GM19463 (cell line): ENCODE measurements at regions not wholly inside any gene's neighbourhood (a gene's known extent, or its start where the extent isn't known, plus 50 kb on each side); places are given as distances from the start of the nearest gene placed in this dataset.

Experiments used
- ATAC-seq: cut with Tn5 transposase; IDR thresholded peaks from one replicate; pipeline ENCODE4 v1.9.1; 2021; ENCODE audit warnings: mild to moderate bottlenecking, moderate library complexity; ENCODE audit not compliant: unreplicated experiment

DNA sequence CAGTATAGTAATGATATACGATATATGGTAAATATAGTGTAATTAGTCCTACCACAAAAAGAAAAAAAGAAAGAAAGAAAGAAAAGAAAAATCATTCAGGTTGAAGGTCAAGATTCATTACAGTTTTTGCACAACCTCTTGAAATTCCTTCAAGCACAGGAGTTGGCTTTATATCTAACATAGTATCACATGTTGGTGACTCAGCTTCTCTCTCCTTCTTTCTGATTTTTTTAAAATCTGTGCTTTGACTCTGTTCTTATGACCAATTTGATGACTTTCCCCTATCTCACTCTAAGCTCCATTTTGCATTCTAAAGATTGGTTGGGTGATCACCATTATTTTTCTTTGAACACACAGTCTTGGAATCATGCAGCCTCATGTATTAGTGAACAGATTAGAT is 148.2 kb upstream of the COL11A1 start:
- no peak for ATAC-seq

DNA sequence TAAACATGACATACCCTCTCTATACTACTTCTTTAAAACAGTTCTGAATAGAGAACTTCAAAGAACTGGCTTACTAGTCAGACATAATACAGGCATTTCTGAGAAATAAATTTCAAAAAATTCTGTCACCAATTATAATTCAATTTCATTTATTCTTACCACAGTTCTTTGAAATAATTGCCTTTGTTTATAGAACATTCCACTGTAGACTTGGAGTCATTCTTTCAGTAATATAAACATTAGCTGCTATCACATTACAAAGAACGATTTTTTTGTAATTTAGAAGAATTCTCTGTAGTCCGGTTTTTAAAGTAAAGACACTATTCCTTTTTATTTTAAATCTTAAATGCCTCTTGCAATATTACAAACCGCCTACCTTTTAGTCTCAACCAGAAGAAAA is 146.4 kb upstream of the COL11A1 start:
- ATAC-seq = no peak

DNA sequence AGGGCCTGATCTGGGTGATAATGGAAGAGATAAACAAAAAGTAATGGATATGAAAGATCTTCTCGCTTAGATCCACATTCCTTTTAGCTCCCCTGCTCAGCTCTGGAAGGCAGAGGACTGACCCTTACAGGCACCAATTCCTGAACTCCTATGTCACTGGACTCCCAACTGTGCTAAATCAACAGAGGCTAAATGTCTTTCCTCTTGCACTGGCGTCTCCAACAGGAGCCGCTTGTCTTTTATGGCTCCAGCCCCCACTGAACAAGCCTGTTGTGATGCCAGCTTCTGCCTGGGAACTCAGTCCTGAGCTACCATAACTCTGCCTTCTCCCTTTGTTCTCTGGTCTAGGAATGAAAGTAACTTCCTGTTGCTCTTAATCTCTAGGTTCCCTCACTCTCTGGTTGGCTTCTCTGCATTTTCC is 142.1 kb upstream of the COL11A1 start:
- no peak for ATAC-seq

DNA sequence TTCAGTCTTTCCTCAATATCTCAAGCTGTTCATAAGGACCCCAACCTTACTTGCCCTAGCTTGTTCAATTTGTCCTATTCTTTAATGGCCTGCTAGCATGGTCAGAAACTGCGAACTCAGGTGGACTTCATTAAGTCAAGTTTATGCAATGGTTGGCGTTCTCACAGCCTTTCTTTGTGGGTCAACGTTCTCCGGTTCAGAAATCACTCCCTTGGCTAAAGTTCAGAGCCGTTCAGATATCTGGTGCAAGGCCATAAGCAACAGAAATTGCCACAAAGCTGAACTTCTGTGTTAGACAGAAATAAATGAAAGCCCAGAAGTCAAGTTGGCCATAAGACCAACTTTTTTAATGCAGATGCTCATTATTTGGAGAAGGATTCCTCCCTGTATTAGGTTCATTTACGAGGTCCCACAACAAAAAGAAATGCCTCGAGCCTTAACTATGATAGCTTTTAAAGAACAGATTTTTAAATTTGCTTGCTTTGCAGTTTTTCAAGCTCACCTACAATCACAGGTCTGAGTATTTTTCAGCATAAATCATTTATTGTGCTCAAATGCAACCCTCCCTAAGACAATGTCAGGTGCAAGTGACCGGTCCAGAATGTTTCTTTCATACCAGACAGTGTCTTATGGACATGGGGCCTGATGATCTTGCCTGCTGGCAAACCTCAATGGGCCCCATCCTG is 140.2 kb upstream of the COL11A1 start:
- no peak for ATAC-seq

DNA sequence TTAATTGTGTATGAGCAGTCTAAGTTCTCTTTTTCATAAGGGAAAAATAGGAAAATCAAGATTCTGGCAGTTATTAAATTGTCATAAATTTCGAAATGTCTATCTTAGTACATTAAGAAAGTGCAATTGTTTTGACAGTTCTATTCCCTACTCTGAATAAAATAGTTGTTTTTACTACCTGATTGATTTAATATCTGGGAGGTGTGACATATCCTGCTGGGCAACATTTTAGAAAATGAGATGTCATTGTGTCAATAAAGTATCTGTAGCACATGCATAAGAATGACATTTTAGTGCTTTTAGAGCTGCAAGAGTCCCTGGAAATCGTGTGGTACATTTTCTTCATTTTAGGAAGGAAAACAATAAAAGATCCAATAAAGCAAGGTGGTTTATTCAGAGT is 139.2 kb upstream of the COL11A1 start:
- ATAC-seq = no peak

DNA sequence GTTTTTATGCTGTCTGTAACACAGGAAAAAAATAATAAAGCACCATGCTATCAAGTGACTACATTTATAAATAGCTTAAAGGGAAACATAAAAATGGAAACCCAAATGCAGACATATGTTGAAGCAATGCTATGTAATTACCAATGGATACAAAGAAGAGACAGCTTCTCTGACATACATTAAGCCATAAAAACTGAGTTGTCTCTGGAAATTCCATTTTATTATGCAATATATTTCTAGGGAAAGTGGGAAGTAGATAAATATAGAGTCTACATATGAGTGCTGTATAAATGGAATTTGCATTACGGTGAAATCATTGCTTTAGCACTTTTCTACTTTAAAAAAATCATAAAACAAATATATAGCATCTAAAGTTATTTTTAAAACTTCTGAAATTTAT is 135.2 kb upstream of the COL11A1 start:
- no peak for ATAC-seq

DNA sequence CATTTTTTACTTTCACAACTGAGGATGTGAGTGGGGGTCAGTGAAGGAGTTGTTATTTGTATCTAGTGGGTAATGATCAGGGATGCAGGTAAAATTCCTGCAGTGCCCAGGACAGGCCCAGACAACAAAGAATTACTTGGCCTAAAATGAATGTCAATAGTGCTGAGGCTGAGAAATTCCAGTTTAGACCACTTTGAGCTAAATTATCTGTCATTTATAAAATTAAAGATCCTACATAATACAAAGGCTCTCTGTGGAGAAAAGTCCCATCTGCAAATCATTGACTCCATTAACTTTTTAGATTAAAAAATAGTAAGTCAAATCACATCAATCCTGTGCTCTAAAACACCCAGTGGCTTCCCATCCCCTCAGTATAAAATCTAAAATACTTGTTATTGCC is 130.7 kb upstream of the COL11A1 start:
- no peak for ATAC-seq

DNA sequence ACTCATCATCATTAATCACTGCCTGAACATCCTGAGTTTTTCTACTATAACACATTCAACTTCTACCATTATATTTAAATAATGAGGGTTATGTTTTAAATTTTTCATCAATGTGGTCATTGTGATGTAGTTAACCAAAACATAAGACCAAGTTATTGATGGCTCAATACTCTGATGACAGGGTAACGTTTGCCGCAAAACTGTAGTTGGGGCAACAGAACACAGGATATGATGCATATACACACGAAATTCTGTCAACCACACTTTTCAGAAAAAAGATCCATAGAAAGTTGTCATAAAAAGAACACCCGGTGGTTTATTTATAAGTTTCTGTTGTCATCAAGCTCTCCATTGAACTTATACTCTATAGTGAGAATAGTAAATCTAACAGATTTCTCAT is 121.7 kb upstream of the COL11A1 start:
- ATAC-seq = no peak

DNA sequence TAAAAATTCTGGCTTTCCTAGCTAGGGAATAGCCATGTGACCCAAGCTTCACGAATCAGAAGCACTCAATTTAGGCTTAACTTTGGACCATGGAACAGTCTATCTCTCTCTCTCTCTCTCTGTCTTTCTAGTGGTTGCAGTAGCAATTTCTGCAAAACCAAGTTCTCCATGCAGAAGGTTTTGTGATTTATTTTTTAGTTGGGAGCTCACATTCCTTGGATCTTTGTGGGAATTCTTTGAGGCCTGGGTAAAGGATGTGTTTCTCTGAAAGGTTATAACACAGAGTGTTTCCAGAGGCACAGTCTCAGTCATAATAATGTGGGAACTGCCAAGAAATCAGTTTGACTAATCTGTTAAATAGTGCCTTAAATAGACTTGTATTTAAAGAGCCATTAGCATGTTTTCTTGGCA is 112.3 kb upstream of the COL11A1 start:
- no peak for ATAC-seq

DNA sequence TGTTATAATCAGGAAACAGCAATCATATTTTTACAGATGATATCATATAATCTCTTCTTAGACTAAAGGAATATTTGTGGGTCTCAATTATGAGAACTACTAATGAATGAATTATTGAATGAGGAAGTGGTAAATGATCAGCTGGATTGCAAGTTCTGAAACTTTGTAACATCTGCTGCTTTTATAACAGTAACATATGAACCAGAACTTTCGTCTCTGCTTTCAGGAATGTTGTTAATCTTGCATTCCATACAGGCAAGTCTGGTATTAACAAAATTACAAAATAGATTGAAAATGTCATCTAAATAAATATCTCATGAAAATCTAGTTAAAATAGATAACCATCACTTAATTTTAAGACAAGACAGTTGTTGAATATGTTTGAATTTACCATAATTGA is 110.5 kb upstream of the COL11A1 start:
- no peak for ATAC-seq

DNA sequence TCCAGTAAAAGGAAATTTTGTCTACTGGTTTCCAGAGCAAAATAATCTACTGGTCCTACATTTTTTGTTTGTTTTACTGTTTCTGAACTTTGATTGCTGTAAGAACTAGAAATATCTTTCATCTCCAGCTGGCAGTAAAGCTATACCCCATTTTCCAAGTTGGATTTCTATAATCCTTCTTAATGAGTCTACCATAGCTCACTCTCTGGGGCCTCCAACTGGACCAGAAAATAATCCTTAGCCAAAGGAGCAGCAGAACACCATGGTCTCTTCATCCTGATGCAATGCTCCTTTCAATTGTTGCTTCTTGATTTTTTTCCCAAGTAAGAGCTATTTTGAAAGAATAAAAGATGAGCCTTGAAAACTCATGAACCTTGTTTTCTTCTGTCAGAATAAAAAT is 110.0 kb upstream of the COL11A1 start:
- ATAC-seq = no peak

DNA sequence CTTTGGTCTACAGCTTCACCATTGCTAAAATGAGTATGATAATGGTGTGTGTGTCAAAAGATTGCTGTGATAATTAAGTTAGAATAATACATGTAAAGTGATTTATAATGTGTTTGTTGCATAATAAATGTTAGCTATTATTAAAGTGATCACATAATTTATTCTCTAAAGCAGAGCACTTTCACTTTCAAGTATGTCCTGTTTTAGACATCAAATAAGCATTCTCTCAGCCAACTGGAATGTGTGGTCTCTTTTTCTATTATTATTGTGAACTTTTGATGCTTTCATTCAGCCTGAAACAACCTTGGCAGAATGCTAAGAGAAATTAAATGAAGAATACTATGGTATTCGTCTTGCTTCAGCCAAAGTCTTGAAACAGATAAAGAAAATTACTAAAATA is 102.8 kb upstream of the COL11A1 start:
- no peak for ATAC-seq

DNA sequence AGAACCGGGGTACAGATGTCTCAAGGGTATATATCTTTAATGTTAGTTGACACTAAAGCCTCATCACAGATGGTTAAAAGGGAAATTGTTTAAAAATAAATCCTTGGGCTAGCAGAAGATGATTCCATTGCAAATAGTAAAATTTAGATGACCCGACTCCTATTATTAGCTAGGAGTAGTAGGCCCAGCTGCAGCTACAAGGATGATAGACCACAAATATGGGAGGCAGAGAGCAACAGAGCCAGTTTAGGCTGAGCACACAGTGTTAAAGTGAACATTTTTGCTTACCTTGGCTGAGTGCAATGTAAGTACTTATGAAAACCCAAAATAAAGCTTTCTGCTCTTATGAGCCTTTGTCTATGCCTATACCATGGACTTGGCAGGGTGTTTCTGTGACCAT is 100.5 kb upstream of the COL11A1 start:
- ATAC-seq = no peak

DNA sequence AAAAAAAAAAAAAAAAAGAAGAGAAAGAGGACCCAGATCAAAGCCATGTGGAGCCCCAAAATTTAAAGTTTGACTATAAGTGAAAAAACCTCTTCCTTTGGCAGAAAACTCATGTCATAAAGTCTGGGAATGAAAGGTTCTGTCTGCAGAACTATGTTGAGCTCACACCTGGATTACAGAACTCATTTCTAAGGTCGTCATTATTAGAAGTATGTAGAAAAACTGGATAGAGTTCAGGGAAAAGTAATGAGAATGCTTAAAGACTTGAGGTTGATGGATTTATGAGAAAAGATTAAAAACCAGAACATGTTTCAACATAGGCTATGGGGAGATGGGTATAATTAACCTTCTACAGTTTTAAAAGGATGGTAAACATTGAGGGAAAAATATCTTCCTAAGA is 90.7 kb upstream of the COL11A1 start:
- ATAC-seq = no peak

DNA sequence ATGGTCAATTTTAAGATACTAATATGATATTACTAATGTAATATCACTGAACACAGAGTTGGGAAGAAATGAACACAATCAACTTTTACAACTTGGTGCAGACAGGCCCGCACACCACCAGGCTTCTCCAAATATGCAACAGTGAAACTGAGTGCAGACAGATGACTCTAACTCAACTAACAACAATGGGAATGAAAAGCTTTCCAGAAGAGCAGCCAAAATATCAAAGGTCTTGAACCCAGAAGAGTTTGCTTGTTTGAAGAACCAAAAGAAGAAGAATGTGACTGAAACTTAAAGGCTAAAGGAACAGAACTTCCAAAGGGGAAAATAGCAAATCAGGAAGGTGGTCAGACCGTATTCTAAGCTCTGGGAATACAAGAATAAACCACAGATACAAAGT is 89.8 kb upstream of the COL11A1 start:
- no peak for ATAC-seq

DNA sequence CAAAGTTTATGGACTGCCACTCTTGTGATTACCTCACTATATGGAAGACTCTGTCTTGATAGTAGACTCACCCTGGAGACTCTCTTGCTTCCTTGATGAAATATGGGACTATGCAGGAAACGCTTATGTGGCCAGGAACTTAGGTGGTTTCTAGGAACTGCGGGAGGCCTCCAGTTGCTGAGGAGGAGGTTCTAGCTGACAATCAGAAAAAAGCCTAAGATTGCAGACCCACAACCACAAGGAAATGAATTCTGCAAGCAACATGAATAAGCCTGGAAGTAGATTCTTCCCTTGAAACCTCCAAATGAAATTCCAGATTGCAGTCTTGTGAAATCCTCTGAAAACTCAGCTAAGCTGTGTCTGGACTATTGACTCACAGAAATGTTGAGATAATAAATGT is 88.9 kb upstream of the COL11A1 start:
- ATAC-seq = no peak

DNA sequence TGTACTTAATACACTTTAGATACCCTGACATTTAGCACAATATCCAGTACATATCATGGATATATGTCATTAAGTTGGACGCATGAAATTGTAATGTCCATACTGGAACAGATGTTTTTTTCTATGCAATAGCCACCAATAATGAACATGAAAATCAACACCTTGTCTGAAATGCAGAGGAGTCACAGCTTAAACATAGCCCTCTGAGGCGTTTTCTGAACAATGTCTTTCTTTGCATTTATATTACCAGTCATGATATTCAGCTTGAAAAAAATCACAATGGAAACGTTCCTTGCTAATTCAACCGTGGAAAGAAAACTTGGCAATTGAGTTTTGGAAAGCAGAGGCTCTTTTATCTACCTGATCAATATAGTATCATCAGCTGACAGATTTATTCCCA is 86.7 kb upstream of the COL11A1 start:
- ATAC-seq = no peak

DNA sequence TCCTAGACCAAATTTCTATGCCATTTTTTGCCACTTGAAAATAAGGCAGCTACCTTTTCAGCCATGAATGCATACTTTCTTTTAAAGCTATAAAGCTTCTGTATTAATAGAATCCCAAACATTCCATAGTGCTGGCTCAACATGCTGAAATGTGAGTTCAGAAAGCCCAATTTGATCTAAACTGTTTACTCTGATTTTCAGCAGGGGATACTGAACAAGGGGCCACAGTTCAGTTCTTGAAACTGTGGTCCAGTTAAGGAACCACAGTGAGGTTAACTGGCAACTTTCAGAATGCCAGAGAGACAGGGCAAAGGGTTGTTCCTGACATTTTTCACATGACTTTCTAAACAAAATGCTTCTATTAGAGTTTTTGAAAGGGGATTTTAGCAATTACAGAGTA is 85.7 kb upstream of the COL11A1 start:
- ATAC-seq = no peak

DNA sequence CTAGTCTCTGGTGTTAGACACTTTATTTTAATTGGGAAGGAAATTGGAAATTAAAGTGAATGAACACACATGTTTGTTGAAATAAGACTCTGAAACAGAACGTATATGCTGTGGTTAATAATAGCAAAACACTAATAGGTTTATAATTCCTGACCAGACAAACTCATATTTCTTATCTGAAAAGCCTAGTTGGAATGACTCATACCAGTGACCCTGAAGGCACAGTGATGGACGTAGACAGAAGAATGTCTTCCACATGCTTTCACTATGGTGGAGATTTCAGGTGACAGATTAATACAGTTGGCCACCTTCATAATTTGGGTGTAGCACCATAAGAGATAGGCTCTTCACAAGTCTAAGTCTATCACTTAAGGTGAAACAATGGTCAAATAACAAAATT is 83.0 kb upstream of the COL11A1 start:
- no peak for ATAC-seq

DNA sequence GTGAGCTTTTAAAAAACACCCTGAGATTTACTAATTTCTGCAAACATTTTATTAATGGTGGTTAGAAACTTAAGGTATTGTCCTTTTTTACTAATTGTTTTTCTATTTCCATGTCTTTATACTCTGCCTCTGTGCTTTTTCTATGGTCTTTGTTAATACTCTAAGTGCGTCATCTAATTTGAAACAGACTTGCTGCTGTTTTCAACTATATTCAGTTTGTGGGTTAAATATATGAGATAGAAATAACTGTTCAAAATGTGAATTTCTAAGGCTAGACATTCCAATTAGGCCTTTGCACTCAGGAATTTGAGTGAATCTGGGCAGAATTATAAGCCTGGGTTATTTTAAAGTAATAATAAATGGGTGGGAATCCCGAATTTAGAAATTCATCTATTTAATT is 82.4 kb upstream of the COL11A1 start:
- ATAC-seq = no peak

DNA sequence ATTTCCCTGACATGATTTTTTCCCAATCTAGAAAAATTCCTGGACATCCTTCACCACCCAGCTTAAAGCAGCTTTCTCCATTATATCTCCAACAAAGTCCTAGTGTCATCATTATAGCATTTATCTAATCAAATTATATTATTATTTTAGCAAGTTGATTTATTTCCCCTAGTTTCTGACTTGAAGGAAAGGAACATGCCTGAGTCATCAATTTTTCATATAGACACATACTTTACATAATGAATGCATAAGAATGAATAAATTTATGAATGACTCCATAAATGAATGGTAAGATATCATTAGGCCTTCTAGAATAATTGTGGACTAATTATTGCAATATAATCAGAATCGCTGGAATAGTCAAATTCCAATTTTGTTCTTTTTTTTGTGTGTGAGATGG is 79.4 kb upstream of the COL11A1 start:
- ATAC-seq = no peak

DNA sequence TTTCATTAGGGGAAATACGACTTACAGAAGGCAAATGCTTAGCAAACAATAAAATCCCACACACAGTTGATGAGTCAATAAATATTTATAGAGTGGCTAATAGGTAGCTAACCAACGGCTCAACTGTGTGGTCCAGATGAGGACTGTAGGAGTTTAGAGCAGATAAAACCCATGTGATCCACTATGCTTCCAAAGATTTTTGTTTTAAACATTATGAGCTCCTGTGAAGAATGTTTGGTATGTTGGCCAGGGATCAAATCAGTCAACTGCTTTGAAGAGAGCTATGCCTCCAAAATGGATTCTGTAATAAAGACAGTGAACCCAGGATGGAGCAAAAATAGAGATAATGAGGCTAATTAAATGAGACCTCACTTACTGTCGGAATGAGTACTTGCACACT is 72.3 kb upstream of the COL11A1 start:
- ATAC-seq = no peak

DNA sequence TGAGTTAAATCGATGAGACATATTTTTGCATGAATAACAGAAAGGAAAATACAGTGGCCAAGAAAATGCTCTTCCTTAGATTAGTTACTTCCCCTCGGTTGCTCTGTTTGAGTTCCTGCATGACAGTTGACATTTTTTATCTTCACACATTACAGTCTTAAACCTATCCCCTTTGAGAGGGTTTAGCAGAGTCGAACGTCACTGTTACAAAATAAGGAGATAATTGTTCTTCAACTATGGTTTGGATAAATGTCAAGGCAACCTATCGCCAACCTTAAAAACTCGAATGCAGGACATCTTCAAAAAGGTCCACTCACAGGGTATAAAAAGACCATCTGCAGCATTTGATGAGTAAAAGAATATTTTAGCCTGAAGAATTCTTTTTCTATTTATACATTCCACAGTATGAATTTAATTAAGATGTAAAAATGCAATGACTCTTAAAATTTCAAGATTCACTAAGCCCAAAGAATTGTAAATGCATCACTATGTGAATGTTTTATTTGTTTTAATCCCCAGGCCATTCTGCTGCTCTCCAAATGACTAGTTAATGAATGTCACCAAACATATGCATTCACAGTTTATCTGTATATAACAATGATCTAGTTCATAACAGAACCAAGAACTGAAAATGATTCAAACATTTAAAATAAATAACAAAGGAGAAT is 68.9 kb upstream of the COL11A1 start:
- no peak for ATAC-seq
